Chondrocyte (in vitro differentiated cells): ENCODE measurements at regions not wholly inside any gene's neighbourhood (a gene's known extent, or its start where the extent isn't known, plus 50 kb on each side); places are given as distances from the start of the nearest gene placed in this dataset.
"Not testable (repeated sequence)": the region's sequence is repeated elsewhere in the genome, so short reads cannot be mapped to it uniquely, and the experiment has no call there.

ENCODE experiments used
- DNase-seq: peaks from one replicate; pipeline ENCODE4 v3.0.0; 2021; ENCODE audit warnings: mixed read lengths, low spot score
- H3K27ac Mint-ChIP-seq: one replicate; pipeline ENCODE4 v1.8.0; 2021; ENCODE audit warnings: mild to moderate bottlenecking, moderate library complexity, mixed read lengths; ENCODE audit not compliant: unreplicated experiment
- H3K27me3 Mint-ChIP-seq: 2 replicates; pipeline ENCODE4 v1.8.0; 2021; ENCODE audit warnings: low read depth, mixed read lengths
- H3K36me3 Mint-ChIP-seq: 2 replicates; pipeline ENCODE4 v1.8.0; 2021; ENCODE audit warnings: low read depth, mixed read lengths
- H3K4me1 Mint-ChIP-seq: 2 replicates; pipeline ENCODE4 v1.8.0; 2021; ENCODE audit warnings: low read depth, mild to moderate bottlenecking, mixed read lengths
- H3K4me3 Mint-ChIP-seq: one replicate; pipeline ENCODE4 v1.8.0; 2021; ENCODE audit warnings: mild to moderate bottlenecking, moderate library complexity, mixed read lengths; ENCODE audit not compliant: unreplicated experiment
- H3K9me3 Mint-ChIP-seq: 2 replicates; pipeline ENCODE4 v1.8.0; 2021; ENCODE audit warnings: low read depth, mixed read lengths
- TF ChIP-seq, protein P1 (sequence below): fragments of 200-600 bp; sonication (generic); IDR thresholded peaks from 2 replicates; pipeline ENCODE4 v1.5.0; 2021; ENCODE audit warnings: antibody characterized with exemption, mild to moderate bottlenecking, moderate library complexity

DNA sequence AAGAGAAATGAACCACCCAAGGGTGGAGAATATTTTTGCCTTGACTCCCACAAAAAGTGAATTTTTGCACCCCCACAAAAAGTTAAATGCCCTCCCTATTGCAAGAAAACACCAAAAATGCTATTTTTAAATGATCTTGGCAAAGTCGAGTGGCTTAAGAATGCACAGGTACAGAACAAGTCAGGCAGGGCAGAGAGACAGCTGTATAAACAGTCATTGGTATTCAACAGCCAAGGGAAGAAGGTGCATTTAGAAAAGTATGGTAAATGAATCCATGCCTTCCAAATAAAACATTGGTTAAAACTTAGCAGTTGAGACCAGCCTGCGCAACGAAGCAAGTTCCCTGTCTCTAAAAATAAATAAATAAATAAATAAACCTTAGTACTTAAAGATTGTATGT, 169.3 kb downstream of the CHIC2 start:
- peaks cover 37% of the 10 kb centered on the region for H3K4me1 Mint-ChIP-seq
- peak overlapping the region; percentile 46 for H3K27ac Mint-ChIP-seq
- TF ChIP-seq, protein P1, sequence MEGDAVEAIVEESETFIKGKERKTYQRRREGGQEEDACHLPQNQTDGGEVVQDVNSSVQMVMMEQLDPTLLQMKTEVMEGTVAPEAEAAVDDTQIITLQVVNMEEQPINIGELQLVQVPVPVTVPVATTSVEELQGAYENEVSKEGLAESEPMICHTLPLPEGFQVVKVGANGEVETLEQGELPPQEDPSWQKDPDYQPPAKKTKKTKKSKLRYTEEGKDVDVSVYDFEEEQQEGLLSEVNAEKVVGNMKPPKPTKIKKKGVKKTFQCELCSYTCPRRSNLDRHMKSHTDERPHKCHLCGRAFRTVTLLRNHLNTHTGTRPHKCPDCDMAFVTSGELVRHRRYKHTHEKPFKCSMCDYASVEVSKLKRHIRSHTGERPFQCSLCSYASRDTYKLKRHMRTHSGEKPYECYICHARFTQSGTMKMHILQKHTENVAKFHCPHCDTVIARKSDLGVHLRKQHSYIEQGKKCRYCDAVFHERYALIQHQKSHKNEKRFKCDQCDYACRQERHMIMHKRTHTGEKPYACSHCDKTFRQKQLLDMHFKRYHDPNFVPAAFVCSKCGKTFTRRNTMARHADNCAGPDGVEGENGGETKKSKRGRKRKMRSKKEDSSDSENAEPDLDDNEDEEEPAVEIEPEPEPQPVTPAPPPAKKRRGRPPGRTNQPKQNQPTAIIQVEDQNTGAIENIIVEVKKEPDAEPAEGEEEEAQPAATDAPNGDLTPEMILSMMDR = no peak
- no peaks in the 10 kb centered on the region for H3K36me3 Mint-ChIP-seq
- no peaks in the 10 kb centered on the region for H3K9me3 Mint-ChIP-seq
- no peaks in the 10 kb centered on the region for H3K27me3 Mint-ChIP-seq
- no peak for DNase-seq
- no peak overlapping the region for H3K4me3 Mint-ChIP-seq

DNA sequence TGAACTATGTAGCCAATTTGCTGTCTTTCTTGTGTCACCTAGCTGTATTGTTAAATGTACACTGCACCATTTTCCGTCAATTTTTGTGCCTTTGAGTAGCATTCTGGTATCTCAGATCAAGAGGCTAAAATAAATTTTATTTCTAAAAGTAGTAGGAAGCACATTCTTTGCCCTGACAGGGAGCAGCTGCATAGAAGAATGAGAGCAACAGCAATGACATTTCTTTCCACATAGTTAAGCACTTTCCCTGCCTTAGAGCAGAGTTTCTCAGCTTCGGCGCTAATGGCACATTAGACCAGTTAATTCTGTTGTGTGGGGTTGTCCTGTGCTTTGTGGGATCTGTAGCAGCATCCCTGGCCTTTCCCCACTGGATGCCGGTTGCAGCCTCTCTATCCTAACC, 173.9 kb downstream of the CHIC2 start:
- Mint-ChIP-seq H3K4me3 (no peak overlapping the region), H3K36me3 (no peaks in the 10 kb centered on the region), H3K9me3 (no peaks in the 10 kb centered on the region), H3K27me3 (no peaks in the 10 kb centered on the region), H3K4me1 (peaks cover 38% of the 10 kb centered on the region), H3K27ac (no peak overlapping the region)
- TF ChIP-seq, protein P1 = no peak
- DNase-seq = no peak

DNA sequence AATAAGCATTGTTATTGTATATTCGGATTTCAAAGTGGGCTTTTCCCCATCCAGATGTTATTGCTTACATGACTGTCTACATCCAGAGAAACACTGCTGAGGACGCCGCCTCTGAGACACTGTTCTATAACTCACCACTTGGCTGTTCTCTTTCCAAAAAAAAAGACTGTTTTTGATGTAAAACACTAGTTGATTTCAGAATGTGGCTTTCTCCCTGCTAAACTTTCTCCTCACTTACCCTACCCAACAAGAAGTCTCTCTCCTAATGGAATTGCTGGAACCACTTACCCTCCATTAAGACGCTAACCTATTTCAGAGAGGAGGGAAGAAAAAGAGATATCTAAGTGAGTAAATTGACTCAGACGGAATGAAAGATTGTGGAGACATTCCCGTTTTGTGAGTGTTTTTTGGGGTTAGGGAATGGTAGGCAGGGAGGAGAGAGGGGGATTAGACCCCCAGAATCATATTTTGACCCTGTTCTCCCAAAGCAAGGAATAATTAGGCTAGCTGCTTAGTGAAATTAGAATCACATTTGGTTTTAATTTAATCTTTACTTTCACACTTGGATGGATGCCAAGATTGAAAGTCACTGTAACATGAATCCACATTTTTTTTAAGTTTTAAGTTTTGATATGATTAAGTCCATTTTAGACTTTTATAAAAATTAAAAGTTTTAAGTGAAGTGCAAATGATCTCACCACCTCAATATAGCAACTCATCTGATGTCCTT, 174.9 kb downstream of the CHIC2 start:
- Mint-ChIP-seq H3K27me3 (no peaks in the 10 kb centered on the region), H3K27ac (no peak overlapping the region), H3K36me3 (no peaks in the 10 kb centered on the region), H3K4me1 (peaks cover 29% of the 10 kb centered on the region), H3K9me3 (no peaks in the 10 kb centered on the region), H3K4me3 (no peak overlapping the region)
- TF ChIP-seq, protein P1 = no peak
- no peak for DNase-seq

DNA sequence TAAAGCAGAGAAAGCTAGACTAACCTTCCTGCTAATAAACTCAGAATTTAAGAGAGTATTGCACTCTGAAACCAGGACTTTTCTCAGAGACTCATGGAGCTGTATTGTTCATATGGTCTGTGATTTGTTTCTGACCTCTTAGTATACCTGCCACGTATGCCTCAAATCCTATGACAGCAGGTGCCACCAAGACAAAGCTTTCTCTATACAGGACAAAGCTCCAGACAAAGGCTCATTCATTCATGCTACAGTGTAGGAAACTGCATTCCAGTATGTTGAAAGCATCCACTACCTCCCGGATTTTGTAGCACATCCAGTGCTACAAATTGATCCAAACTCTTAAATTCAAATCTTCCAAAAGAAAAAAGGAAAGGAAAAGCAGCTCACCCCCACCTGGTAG, 178.3 kb downstream of the CHIC2 start:
- no peak for DNase-seq
- Mint-ChIP-seq H3K9me3 (peaks cover 9% of the 10 kb centered on the region), H3K36me3 (peaks cover 1% of the 10 kb centered on the region), H3K27ac (no peak overlapping the region), H3K4me1 (peaks cover 27% of the 10 kb centered on the region), H3K27me3 (no peaks in the 10 kb centered on the region), H3K4me3 (no peak overlapping the region)
- TF ChIP-seq, protein P1 = no peak

DNA sequence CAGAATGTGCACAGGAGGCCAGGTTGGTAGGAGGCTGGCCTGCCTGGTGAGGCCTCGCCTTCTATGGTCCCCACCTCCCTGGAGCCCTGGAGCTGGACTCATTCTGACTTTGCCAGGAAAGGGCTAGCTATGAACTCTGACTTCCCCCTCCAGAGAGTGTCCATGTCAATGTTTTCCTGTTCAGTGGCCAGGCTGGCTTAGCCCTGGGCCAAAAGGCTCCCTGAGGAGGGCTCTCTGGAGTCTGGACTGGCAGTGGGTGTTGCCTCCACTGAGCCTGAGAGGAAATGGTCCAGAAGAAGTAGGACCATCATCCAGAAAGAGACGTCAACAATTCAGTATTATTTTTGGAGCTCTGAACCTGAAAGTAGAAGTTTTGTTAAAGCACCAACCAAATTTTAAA, 178.7 kb downstream of the CHIC2 start:
- no peak overlapping the region for H3K4me3 Mint-ChIP-seq
- no peak overlapping the region for H3K27ac Mint-ChIP-seq
- H3K9me3 Mint-ChIP-seq = peaks cover 9% of the 10 kb centered on the region
- no peaks in the 10 kb centered on the region for H3K27me3 Mint-ChIP-seq
- H3K36me3 Mint-ChIP-seq = peaks cover 1% of the 10 kb centered on the region
- H3K4me1 Mint-ChIP-seq = peaks cover 25% of the 10 kb centered on the region
- TF ChIP-seq, protein P1 = no peak
- DNase-seq = no peak

DNA sequence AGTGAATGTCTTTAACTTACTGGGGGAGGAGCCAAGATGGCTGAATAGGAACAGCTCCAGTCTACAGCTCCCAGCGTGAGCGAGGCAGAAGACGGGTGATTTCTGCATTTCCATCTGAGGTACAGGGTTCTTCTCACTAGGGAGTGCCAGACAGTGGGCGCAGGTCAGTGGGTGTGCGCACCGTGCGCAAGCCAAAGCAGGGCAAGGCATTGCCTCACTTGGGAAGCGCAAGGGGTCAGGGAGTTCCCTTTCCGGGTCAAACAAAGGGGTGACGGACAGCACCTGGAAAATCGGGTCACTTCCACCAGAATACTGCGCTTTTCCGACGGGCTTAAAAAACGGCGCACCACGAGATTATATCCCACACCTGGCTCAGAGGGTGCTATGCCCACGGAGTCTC, 187.3 kb downstream of the CHIC2 start:
- H3K4me3 Mint-ChIP-seq, H3K4me1 Mint-ChIP-seq: not testable (repeated sequence)

More for the DNA sequence above, 187.3 kb downstream of the CHIC2 start:
- H3K9me3 Mint-ChIP-seq, DNase-seq, H3K27me3 Mint-ChIP-seq, H3K36me3 Mint-ChIP-seq, H3K27ac Mint-ChIP-seq: not testable (repeated sequence)
